ENCODE measurements at regions not wholly inside any gene's neighbourhood (a gene's known extent, or its start where the extent isn't known, plus 50 kb on each side); places are given as distances from the start of the nearest gene placed in this dataset.

- TF ChIP-seq ZNF530 (tag by site-specific recombination; IDR thresholded peaks at IDR 0.05; ENCODE audit: low read depth) (no peak), ZNF561 (tag by site-specific recombination; IDR thresholded peaks at IDR 0.05; ENCODE audit: borderline replicate concordance) (no peak), HIC1 (tag by site-specific recombination; IDR thresholded peaks at IDR 0.05) (no peak), ZNF214 (tag by site-specific recombination; IDR thresholded peaks at IDR 0.05; ENCODE audit: borderline replicate concordance) (no peak), ZNF133 (tag by site-specific recombination; IDR thresholded peaks at IDR 0.05) (no peak), ZNF274 (IDR thresholded peaks at IDR 0.05; ENCODE audit: low read length) (no peak), ZNF274 (tag by site-specific recombination; IDR thresholded peaks at IDR 0.05; ENCODE audit: borderline replicate concordance) (no peak), ZNF26 (tag by site-specific recombination; IDR thresholded peaks at IDR 0.05) (no peak), PRDM4 (tag by site-specific recombination; IDR thresholded peaks at IDR 0.05) (no peak)
Measured at GRCh38 chr10:62658516-62658915, 146.0 kb upstream of the ADO start (continued).

GRCh38 chr10:62661143-62661542 lies 143.4 kb upstream of the ADO start:
- ChIA-PET POLR2A (no interaction called here), CTCF (interaction anchor here (0.9 kb wide), 1 partner anchor 11 kb away, joined by 4 read pairs; no protein-coding TSS in a partner anchor)
- Histone ChIP-seq H3K27ac (ENCODE audit: extremely low read depth, low read depth, low read length) (no peak overlapping the region), H3K9me3 (ENCODE audit: control insufficient read depth, insufficient read depth, low read depth, low read length) (no peaks in the 10 kb centered on the region), H3K4me3 (ENCODE audit: low read depth, low read length) (no peak overlapping the region), H3K4me1 (ENCODE audit: control insufficient read depth, insufficient read depth, low read length) (no peaks in the 10 kb centered on the region), H3K36me3 (ENCODE audit: control insufficient read depth in 2 of 2, insufficient read depth in 1 of 2, low read length in 2 of 2) (no peaks in the 10 kb centered on the region)
- TF ChIP-seq ZNF391 (tag by site-specific recombination; IDR thresholded peaks at IDR 0.05; ENCODE audit: borderline replicate concordance, low read depth) (no peak), ZNF311 (tag by site-specific recombination; IDR thresholded peaks at IDR 0.05; ENCODE audit: borderline replicate concordance) (no peak), ZBTB10 (tag by site-specific recombination; IDR thresholded peaks at IDR 0.05) (no peak), ZNF2 (tag by site-specific recombination; IDR thresholded peaks at IDR 0.05) (no peak), ZNF792 (tag by site-specific recombination; IDR thresholded peaks at IDR 0.05) (no peak), ZNF335 (tag by site-specific recombination; conservative IDR thresholded peaks at IDR 0.05) (no peak), ZNF132 (tag by site-specific recombination; IDR thresholded peaks at IDR 0.05; ENCODE audit: borderline replicate concordance) (no peak), ZNF777 (tag by site-specific recombination; IDR thresholded peaks at IDR 0.05; ENCODE audit: borderline replicate concordance) (no peak), ZBTB6 (tag by site-specific recombination; IDR thresholded peaks at IDR 0.05) (no peak), ZNF561 (tag by site-specific recombination; IDR thresholded peaks at IDR 0.05; ENCODE audit: borderline replicate concordance) (no peak)
